GM13976 (cell line): ENCODE measurements at regions not wholly inside any gene's neighbourhood (a gene's known extent, or its start where the extent isn't known, plus 50 kb on each side); places are given as distances from the start of the nearest gene placed in this dataset.

Experiments
- DNase-seq: peaks from one replicate; pipeline ENCODE4 v3.0.0; 2012; ENCODE audit warnings: low spot score
- in situ Hi-C: fragments of 300-500 bp; cut with MboI; formaldehyde crosslinking; loops from one replicate; pipeline ENCODE4 v1.12.0; 2022; ENCODE audit warnings: low sequenced_read_pairs, mixed read lengths, inconsistent platforms; ENCODE audit not compliant: unreplicated experiment
- TF ChIP-seq, protein P1 (sequence below): IDR thresholded peaks from 2 replicates; pipeline ENCODE4 v1.5.1; 2012; ENCODE audit warnings: borderline replicate concordance, mild to moderate bottlenecking; ENCODE audit not compliant: insufficient read depth; ENCODE audit errors: extremely low read depth, missing control alignments, control extremely low read depth

DNA sequence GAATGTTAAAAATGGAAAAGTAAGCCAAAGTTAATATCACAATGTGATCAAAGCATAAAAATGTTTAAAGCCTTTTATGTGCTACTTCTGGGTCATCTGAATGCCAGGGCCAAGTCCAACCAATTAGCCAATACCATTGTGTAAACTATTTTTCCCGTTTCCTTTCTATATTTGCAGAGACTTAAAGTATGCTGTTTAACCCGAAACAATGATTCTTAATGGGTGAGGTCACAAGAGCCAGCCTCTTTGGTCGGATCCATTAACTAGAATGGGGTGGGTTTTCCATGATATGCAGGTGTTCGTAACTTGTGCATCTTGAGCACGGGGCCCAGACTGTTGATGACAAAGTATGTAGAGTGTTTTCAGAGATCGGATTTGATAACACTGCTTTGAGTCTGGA is 111.3 kb upstream of the IGFBP3 start:
- DNase-seq, result no peak
- TF ChIP-seq, protein P1, sequence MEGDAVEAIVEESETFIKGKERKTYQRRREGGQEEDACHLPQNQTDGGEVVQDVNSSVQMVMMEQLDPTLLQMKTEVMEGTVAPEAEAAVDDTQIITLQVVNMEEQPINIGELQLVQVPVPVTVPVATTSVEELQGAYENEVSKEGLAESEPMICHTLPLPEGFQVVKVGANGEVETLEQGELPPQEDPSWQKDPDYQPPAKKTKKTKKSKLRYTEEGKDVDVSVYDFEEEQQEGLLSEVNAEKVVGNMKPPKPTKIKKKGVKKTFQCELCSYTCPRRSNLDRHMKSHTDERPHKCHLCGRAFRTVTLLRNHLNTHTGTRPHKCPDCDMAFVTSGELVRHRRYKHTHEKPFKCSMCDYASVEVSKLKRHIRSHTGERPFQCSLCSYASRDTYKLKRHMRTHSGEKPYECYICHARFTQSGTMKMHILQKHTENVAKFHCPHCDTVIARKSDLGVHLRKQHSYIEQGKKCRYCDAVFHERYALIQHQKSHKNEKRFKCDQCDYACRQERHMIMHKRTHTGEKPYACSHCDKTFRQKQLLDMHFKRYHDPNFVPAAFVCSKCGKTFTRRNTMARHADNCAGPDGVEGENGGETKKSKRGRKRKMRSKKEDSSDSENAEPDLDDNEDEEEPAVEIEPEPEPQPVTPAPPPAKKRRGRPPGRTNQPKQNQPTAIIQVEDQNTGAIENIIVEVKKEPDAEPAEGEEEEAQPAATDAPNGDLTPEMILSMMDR, result no peak
- in situ Hi-C loops, result no loop called here

DNA sequence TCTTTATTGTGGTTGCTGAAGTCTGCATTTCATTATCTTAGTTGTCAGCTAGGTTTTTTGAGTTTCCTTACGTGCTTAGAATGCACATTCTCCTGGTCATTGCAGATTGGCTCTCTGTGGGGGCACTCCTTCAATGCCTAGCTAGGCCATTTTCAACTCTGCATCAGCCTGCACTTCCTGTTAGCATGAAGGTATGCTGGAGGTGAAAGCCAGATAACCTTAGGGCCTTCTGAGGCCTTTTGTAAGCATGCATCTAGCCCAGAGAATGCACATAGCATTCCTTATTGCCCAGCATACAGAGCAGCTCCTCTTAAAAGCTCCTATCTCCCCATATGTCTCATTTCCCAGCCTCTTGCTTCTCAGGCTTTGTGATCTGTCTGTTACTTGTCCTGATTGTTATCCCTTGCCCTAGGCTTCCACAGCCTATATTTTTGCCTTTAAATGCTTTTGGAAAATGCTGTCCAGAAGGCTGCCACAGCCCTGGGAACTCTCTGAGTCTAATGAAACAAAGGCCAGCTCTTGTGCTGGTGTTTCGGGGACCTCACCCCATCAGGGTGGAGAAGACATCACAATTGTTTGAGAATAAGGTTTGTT is 108.1 kb upstream of the IGFBP3 start:
- no peak for DNase-seq
- in situ Hi-C loops, result no loop called here
- TF ChIP-seq, protein P1, result no peak

DNA sequence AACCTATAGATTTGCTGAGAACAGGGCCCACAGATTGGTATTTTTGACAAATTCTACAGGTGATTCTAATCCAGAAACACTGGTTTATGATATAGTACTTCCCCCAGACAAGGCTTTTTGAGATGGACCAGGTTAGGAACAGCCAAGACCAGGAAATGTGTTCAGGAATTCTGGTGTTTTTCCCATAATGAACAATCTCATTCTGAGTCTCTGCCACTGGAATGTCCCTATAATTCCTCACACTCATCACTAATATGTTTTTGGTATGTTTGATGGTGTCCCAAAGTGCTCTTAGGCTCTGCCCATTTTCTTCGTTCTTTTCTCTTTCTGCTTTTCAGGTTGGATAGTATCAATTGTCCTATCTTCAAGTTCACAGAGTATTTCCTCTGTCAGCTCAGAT is 107.2 kb upstream of the IGFBP3 start:
- in situ Hi-C loops, result no loop called here
- TF ChIP-seq, protein P1, result no peak
- no peak for DNase-seq

DNA sequence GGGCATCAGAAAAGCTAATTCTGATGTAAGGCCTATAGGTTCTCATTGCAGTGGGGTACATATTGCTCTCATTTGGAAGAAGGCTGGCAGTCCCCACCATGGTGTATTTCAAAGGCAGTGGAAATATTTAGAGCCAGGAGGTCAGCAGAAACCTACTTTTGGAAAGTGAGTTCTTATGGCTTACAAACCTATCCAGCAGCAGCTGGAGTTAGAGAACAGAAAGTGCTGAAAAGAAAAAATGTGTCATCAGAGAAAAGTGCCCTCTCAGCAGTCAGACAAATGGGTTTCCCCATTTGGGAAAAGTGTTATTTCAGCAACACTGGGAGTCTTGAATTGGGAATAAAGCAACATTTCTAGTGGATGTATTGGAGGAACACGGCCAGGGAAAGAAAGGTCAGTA is 105.7 kb upstream of the IGFBP3 start:
- in situ Hi-C loops, result no loop called here

DNA sequence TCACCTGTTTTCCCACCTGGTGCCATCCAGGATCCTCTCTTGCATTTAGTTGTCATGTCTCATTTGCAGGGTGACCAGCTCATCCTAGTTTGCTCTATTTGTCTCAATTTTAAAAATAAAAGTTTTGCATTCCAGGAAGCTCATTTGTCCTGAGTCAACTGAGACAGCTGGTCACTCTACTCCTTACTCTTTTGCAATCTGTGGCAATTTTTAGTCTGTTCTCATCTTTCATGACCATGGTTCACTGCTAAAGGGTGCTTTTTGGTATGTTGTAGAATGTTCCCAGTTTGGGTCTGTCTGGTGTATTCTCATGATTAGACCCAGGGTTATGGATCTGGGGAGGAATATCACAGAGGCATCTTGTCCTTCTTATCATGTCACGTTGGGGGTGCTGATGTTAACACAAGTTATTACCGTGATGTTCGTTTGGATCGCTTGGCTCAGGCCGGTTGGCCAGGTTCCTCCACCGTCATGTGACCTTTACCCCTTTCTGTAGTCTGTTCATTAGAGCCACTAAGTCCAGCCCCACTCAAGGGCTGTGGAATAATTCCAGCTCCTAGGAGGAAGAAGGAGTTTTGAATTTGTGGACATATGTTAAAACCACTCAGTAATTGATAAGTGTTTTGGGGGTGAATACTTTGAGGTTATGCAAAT is 103.3 kb upstream of the IGFBP3 start:
- in situ Hi-C loops, result no loop called here
- TF ChIP-seq, protein P1, result no peak
- no peak for DNase-seq

More for the DNA sequence above, 105.7 kb upstream of the IGFBP3 start:
- DNase-seq, result no peak
- TF ChIP-seq, protein P1, result no peak

DNA sequence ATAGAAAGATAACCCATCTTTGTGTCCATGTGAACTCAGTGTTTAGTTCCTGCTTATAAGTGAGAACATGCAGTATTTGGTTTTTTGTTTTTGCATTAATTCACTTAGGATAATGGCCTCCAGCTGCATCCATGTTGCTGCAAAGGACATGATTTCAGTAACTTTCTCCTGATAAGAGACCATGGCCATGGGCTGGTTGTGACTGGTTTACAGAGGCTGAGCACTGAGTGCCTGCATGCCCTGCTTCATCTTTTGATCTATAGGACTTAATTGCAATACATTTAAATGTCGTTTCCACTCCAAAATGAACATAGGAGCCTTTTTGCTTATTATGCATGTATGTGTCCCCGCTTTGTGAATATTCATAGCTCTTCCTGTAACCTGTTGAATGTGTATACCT is 101.3 kb upstream of the IGFBP3 start:
- in situ Hi-C loops, result no loop called here
- TF ChIP-seq, protein P1, result no peak
- DNase-seq, result no peak
